Spleen (tissue), 7 donors: ENCODE measurements at regions not wholly inside any gene's neighbourhood (a gene's known extent, or its start where the extent isn't known, plus 50 kb on each side); places are given as distances from the start of the nearest gene placed in this dataset.

Source experiments
- POLR2A ChIP-seq, 3 donors: fragments of 450-650 bp; IDR thresholded peaks; one replicate each; pipeline ENCODE4 v1.5.1; 2017; ENCODE audit warnings: antibody characterized with exemption in 3 of 3, mild to moderate bottlenecking in 1 of 3
- POLR2AphosphoS5 ChIP-seq, 3 donors: sonication (generic); formaldehyde crosslinking; IDR thresholded peaks; one replicate each; pipeline ENCODE4 v1.5.1; 2017; ENCODE audit warnings: antibody characterized with exemption in 3 of 3
- TF ChIP-seq, protein P1 (sequence below), 11 experiments: fragments of 200-600 bp in 7 of 11; fragments of 450-650 bp in 4 of 11; sonication (generic) in 4 of 11; IDR thresholded peaks in 8 of 11; conservative IDR thresholded peaks in 3 of 11; 1 replicate in 7 of 11; 2 replicates in 4 of 11; pipeline versions ENCODE4 v1.4.0 to v1.8.0; 2016 to 2021; ENCODE audit warnings: antibody characterized with exemption in 11 of 11, inconsistent platforms in 4 of 11, mild to moderate bottlenecking in 1 of 11
- donor health status: DM: no; HTN: no; CAD: no; lungs with moderate emphysema.
- donor health status: DM: no; HTN: no; CAD: no.
- donor health status: DM: no; HTN: no; CAD: no.

DNA sequence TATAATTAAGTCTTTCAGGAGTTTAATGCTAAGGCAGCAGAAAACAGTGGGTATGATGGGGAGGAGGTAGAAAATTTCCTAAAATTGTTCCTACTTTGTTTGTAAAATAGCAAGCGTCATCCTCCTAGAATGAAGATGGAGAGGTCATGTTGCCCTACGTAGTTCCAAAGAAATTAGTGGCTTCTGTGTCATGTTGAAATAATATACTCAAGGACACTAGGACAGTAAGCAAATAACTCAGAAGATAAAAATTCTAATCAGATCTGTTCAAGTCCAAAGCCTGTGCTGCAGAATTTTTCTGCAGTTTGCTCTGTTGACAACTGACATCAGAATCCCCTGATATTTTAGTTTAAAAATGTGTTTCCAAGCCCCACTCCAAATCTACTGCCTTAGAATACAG, 486.3 kb downstream of the DIRAS2 start:
- TF ChIP-seq, protein P1, sequence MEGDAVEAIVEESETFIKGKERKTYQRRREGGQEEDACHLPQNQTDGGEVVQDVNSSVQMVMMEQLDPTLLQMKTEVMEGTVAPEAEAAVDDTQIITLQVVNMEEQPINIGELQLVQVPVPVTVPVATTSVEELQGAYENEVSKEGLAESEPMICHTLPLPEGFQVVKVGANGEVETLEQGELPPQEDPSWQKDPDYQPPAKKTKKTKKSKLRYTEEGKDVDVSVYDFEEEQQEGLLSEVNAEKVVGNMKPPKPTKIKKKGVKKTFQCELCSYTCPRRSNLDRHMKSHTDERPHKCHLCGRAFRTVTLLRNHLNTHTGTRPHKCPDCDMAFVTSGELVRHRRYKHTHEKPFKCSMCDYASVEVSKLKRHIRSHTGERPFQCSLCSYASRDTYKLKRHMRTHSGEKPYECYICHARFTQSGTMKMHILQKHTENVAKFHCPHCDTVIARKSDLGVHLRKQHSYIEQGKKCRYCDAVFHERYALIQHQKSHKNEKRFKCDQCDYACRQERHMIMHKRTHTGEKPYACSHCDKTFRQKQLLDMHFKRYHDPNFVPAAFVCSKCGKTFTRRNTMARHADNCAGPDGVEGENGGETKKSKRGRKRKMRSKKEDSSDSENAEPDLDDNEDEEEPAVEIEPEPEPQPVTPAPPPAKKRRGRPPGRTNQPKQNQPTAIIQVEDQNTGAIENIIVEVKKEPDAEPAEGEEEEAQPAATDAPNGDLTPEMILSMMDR (IDR thresholded peaks at IDR 0.05 in 8 of 11, conservative IDR thresholded peaks at IDR 0.05 in 3 of 11), result no peak
- TF ChIP-seq POLR2A (IDR thresholded peaks at IDR 0.05), result no peak
- TF ChIP-seq POLR2AphosphoS5 (IDR thresholded peaks at IDR 0.05), result no peak
